ENCODE measurements at regions not wholly inside any gene's neighbourhood (a gene's known extent, or its start where the extent isn't known, plus 50 kb on each side); places are given as distances from the start of the nearest gene placed in this dataset.

DNA sequence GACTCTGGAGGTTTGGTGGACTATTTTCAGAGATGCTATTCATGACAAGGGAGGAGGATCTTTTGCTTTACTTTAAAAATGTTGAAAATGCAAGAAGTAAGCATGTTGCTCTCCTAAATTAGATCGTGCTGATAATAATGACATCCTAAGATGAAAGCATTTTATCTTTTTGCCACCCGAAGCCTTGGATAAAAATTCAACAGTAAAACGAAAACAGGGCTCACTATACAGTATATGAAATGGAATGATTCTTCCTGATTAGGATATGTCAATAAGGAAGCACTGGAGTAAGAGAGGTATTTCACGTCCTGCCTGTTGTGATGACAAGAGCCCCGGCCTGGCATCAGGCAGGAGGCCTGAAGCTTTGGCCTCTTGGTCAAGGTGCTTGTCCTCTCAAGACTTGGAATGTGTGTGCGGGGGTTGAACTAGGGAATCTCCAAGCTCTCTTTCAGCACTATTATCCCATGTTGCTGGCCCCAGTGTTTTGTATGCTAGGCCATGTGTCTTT lies 306.0 kb downstream of the MTX2 start:
- TF ChIP-seq, protein P1, sequence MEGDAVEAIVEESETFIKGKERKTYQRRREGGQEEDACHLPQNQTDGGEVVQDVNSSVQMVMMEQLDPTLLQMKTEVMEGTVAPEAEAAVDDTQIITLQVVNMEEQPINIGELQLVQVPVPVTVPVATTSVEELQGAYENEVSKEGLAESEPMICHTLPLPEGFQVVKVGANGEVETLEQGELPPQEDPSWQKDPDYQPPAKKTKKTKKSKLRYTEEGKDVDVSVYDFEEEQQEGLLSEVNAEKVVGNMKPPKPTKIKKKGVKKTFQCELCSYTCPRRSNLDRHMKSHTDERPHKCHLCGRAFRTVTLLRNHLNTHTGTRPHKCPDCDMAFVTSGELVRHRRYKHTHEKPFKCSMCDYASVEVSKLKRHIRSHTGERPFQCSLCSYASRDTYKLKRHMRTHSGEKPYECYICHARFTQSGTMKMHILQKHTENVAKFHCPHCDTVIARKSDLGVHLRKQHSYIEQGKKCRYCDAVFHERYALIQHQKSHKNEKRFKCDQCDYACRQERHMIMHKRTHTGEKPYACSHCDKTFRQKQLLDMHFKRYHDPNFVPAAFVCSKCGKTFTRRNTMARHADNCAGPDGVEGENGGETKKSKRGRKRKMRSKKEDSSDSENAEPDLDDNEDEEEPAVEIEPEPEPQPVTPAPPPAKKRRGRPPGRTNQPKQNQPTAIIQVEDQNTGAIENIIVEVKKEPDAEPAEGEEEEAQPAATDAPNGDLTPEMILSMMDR (IDR thresholded peaks at IDR 0.05) = no peak
- TF ChIP-seq EP300 (IDR thresholded peaks at IDR 0.05) = no peak
- no peak for TF ChIP-seq POLR2A (IDR thresholded peaks at IDR 0.05)
- TF ChIP-seq POLR2AphosphoS5 (IDR thresholded peaks at IDR 0.05) = no peak

All from stomach (tissue), 4 donors.